Retina (tissue), 1 donor: ENCODE measurements at regions not wholly inside any gene's neighbourhood (a gene's known extent, or its start where the extent isn't known, plus 50 kb on each side); places are given as distances from the start of the nearest gene placed in this dataset.
"Not testable (repeated sequence)": the region's sequence is repeated elsewhere in the genome, so short reads cannot be mapped to it uniquely, and the experiment has no call there.

ENCODE experiments used
- DNase-seq: peaks from one replicate; pipeline ENCODE4 v3.0.0-alpha.2; 2016

DNA sequence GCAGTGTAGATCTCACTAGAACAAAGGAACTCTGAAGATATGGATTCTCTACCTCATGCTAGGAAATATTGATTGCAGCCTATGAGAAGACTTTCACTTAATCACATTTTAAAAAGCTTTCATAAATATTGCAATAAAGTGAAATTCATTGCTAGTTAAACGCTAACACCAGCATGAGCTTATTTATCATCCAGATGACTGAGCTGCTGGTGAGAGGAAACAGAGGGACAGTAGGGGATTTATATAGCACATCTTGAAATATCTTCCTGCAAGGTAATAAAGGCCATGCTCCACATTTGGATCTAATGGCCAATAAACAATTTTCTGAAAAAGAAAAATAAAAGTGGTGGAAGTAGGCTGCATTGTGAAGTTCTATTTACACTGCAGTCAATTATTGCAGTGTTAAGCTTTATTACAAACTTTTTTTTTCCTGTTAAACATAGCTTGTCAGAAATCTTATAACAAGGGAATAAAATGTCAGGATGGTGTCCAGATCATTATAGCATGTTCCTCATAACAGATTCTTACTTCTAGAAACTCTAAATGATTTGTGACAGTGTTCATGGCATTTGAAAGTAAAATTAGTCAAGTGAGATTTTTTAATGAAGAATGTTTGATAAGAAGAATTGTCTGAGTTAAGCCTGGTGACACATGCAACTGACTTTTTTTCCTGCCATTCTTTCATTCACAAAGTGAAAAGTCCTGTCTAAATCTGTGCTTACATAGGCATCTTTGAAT, 342.6 kb downstream of the DMAC1 start:
- DNase-seq = peak; percentile 17

DNA sequence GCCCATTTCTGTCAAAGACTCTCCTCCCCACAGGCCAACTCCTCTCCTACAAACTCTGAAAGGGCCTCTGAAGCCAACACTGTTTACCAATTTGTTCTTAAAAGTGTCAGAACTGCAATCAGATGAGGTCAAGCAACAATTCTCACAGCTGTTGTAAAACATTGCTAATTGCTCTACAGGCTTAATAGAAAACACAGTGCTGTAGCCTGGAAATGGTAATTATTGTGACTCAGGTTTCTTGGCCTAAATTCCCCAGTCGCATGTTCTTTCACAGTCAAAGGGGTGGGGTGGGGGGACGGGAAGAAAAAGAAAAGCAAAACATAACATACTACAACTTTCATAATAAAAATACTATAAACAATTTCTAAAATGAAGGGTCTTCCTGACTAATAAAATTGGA, 343.2 kb downstream of the DMAC1 start:
- peak; percentile 24 for DNase-seq

DNA sequence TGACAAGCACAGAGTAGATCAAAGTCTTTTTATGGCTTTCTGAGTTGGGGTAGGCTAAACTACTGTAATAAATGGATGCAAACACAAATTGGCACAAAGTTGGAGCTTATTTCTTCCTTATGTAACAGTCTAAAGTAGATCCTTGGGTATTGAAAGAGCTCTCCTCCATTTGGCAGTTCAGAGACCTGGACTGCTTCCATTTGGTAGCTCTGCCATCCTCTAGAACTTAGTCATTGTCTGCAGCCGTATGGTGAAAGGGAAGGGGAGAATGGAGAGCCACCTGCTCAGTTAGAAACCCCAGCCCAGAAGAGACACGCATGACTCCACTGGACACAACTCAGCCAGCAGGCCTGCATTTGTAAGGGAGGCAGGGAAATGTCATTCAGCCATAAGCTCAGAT, 345.0 kb downstream of the DMAC1 start:
- no peak for DNase-seq

DNA sequence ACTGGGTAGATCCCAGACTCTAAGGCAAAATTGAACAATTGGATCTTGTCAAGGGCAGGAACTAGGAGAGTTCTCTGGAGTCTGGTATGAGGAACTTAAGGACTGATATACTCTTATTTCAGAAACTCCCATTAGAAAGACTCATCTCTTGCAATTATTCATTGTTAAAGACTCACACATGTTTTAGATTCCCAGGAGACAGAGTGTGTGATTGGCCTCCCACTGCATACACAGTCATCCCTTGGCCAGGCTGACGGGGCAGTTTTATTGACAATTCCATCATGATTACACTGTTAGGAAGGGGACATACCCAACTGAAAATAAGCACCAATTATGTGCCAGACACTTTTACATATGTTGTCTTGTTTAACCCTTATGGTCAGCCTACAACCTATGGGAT, 347.2 kb downstream of the DMAC1 start:
- DNase-seq = no peak

DNA sequence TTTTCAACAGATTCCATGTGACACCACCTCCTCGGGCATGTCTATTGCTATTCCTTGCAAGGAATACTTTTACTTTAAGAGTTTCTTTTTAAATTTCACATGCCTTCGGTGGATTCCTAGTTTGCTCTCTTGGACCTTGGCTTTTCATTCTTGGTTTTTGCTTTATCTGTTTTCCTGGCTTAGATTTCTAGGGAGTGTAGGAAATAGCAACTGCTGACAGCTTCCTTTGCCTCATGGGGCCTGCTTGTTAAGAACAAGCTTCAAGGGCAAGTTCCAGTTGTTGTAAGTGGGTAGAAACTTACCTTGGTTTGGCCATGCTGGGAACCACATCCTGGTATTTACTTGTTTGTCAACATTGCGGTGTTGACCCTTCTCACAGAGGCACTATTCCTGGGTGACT, 348.5 kb downstream of the DMAC1 start:
- DNase-seq = no peak

DNA sequence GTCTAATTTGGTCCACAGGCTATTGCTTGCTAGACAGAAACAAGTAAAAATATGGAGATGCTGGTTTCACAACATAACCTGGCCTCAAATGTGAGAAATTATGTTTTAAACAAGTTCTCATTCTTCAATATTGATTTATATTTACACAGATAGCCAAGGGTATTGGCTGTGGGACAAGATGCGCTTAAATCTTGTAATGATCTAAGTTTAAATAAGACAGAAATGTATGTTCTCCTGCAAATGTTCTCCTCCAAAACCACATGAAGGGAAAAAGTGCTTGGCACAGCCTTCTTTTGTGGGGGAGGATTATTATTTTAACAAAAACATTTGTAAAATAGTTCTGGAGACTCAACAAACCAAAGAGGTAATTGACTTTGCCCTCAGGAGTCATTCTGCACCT, 356.0 kb downstream of the DMAC1 start:
- DNase-seq = no peak

DNA sequence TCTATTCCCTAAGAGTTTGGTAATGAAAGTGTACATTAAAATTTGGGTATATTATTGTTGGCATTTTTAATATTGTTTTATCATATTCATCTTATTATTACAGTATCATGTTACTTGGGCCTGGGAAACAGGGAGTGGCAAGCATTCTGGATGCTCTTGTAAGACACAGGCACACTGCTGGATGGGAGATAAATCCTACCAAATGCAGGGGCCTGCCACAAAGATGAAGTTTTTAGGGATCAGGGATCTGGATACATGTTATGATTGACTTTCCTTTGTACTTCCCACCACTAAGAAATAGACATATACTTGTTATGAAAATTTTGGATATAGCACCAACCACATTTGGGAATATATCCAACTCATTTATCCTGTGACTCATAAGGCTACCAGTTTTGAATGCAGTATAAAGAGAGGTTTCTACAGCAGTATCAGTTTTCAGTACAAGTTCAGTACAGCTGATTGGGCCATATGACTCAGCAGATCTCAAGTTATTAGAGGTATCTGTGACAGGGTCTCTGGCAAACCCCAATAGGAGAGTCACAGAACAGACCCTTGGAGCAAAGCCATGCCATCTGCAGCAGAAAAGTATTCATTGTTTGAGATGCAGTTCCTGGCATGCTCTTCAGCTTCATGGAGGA, 360.1 kb downstream of the DMAC1 start:
- no peak for DNase-seq

DNA sequence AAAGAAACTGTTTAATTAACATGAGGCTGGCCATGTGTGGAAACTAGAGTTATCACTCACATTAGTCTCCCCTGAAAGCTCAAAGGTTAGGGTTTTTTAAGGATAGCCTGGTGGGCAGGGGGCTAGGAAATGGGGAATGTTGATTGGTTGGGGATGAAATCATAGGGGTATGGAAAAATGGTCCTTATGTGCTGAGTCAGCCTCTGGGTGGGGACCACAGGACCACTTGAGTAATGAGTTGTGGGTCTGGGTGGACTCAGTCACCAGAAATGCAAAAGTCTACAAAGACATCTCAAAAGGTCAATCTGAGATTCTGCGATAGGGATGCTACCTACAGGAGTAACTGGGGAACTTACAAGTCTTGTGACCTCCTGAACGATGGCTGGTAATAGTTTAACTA, 362.8 kb downstream of the DMAC1 start:
- DNase-seq = no peak

DNA sequence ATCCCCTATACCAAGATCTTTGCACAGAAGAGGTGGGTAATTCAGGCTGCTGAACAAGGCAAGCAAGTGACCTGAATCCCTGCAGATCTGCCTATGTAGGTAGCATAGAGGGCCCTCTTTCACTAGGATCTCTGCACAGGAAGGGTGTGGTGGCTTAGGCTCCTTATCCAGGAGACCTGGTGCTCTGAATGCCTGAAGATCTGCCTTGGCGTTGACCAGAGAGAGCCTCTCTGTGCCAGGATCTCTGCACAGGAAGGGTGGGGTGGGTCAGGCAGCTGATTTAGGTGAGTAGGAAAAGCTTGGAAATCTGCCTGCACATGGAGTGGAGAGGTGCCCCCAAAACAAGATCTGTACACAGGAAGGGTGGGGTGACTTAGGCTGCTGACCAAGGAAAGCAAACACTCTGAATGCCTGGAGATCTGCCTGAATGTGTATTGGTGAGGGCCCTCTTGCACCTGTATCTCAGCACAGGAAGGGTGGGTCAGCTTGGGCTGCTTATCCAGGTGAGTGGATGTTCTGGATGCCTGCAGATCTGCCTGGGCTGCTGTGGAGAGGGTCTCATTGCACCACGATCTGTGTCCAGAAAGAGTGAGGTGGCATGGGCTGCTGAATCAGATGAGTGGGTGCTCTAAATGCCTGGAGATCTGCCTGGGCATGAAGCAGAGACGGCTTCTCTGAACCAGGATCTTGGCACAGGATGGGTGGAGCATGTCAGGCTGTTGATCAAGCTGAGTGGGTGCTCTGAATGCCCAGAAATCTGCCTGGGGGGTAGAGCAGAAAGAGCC, 365.9 kb downstream of the DMAC1 start:
- no peak for DNase-seq

DNA sequence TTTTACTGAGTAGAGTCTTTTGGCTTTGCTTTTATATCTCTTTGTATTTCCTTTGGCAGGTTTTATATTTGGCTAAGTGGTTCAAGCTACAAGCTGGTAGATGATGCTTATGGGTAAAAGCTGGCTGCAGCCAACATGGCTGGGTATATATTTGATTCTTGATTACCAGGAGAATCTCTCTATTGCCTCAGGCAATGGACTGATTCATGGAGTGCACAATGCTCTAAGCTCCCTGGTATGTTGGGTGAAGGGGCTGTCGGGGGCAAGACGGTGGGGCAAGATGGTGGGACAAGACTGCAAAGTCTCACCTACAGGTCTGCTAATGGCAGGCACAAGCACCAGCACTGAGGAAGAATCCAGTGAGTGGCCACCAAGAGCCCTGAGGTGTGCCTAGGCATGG, 366.6 kb downstream of the DMAC1 start:
- no peak for DNase-seq

DNA sequence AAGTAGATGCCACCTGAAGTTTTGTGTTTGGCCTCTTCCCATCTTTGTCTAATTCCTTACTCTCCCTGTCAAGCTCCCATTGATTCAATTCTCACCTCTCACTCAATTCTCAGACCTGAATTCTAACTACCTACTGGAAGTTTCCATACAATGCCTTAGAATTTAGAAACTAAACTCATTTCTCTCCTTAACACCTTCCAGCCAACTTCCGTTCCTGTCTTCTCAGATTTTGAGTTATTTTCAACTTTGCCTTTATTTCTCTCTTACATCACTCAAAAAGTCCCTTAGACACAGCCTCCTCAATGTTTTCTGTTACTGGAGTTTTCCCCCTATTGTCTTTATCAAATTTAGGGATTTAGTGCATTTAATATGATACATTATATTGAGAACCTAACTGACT, 382.2 kb downstream of the DMAC1 start:
- not testable (repeated sequence) for DNase-seq

DNA sequence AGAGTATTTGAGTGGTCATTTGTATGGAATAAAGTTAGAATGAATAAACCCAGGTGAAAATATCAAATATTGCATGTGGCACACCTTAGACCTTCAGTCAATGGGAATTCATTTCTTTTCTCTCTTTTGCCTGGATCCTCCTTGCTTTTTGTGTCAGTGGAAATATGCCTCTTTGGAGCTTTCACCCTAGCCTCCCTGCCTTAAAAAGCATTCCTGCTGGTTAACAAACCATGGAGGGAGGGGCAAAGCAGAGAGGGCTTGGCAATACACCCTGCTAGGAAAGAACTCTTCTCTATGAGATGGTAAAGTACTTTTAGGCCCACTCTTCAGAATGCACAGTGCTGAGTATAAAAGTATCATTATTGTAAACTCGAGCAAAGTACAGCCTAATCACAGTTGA, 383.7 kb downstream of the DMAC1 start:
- DNase-seq = no peak

DNA sequence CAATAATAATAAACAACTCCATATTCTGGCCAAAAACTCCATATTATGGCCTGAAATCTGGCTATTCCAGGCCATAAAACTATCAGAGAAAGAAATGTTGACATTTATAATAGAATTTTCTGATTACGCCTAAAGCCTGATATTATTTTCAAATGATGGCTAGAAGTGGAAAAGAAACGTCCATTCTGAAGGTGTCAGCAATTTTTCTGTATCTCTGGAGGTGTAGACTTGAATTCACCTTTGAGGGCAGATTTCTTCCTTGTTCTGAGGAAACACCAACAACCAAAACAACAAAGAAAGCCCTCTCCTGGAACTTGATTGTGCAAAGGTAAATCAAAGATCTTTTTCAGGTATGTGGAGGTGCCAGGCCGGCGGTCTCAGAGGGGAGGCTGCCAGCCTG, 390.7 kb downstream of the DMAC1 start:
- no peak for DNase-seq

DNA sequence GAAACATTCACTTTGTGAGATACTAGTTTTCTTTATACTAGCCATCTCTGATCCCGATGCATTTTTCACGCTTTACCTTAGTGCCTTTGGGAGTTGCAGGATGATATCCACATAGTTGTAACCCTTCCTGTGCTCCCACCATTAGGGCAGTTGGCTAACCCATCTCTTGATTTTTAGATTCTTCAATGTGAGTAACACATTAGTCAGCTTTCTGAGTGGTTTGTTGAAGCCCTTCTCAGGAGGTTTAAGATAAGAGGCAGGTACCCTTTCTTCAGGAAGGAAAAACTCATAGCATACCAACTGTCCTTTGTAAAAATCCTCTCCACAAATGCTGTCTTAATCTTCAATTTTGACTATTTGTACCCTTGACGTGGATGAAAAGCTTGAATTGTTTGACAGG, 392.3 kb downstream of the DMAC1 start:
- DNase-seq = no peak

DNA sequence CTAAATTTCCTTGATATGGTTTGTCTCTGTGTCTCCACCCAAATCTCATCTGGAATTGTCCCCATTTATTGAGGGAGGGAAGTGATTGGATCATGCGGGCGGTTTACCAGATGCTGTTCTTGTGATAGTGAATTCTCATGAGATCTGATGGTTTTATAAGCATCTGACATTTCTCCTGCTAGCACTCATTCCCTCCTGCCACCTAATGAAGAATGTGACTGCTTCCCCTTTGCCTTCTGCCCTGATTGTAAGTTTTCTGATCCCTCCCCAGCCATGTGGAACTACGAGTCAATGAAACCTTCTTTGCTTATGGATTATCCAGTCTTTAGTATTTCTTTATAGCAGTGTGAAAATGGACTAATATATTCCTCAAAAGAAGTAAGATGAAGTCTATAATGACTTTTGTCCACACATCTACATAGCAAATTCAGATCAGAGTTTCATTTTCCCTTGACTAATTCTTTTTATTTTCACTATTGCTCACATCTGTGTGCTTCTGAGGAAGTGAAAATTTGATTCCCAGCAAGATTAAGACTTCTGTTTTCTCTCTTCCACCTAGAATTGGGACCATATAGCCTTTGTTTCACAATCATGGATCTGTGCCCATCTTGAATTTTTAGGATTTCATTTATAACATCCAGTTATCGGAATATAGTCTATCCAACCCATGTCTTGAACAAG, 393.5 kb downstream of the DMAC1 start:
- DNase-seq = no peak

DNA sequence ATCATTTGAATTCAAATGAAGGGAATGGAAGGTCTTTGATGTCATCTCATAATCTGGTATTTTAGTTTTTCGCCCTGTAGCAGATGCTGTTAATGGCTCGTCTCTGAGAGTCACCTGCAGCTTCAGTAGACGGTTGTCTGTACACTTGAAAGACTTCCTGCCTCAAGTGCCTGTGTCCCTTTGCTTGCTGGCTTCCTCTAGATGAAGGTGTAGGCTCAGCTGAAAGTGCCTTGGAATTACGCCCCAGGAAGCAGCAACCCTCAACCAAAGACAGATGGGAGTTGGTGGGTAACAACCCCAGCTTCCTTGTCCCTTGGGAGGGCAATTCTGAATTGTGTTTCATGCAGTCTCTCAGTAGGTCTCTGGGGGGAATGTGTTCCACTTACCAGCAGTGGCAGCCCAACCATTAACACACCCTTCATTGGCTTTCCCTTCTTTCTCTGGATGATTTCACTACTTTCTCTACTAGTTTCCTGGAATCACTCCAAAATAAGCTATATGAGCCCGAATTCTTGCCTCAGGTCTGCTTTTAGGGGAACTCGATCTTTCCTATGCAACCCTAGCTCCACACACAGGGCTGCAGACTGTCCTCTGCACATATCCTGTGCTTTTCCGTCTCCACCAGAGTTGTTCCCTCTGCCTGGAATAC, 395.6 kb downstream of the DMAC1 start:
- DNase-seq = no peak

DNA sequence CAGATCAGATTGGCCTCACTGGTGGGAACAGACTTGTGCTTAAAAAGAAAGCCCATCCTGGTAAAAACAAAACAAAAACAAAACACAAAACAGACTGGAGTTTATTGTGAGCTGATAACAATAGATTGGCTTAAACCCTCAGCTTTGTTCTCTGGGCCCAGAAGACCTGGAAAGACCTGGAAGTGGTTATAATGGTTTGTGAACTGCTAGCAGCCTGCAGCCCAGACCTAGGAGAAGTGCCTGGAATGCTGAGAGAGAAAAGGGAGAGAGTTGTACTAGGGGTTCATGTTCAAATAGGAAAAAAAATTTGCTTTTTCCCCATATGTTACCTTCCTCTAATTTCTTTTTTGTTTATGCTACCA, 396.6 kb downstream of the DMAC1 start:
- DNase-seq = no peak

DNA sequence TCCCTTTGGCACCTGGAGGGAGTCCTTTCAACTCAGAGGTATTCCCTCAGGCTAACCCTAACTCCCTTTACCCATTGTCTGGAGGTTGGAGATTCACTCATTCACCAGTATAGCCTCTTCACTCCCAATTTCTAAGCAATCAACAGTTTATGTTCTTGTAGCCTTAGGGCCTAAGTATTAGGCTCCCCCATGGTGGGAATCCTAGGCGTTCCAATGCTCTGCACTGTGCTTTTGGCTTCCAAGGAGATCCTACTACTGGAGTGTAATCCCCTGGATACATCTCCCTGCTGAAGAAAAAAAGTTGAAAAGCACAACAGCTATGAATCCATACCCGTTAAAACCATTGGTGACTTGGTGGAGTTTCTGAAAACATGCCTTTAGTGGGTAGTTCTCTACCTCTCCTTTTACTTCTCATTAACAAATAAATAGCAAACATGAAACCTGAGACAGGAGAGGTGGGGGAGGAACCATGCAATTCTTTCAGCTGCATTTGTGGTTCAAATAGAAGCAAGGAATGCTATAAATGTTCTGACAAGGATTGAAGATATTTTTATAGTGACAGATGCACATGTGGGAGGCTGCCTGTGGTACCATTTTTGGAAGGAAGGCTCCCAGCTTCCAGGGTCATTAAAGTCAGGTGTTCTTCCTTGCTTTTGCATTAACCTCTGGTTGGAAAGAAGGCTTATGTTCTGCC, 397.1 kb downstream of the DMAC1 start:
- no peak for DNase-seq

DNA sequence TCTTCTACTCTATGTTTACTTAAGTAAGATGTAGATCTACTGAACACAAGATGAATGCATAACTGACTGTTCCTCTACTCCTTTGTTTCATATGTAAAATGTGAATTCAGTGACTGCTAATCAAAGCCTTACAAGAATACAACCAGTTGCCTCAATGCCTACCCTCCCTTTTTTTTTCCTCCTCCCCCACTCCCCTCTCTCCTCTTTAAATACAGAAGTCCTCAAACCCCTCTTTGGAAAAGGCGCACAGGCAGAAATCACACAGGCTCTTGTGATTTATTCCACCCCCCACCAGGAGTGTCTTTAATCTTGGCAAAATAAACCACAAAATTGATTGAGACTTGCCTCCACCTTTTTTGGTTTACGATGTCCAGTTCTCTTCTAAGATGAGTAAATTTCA, 398.5 kb downstream of the DMAC1 start:
- no peak for DNase-seq

DNA sequence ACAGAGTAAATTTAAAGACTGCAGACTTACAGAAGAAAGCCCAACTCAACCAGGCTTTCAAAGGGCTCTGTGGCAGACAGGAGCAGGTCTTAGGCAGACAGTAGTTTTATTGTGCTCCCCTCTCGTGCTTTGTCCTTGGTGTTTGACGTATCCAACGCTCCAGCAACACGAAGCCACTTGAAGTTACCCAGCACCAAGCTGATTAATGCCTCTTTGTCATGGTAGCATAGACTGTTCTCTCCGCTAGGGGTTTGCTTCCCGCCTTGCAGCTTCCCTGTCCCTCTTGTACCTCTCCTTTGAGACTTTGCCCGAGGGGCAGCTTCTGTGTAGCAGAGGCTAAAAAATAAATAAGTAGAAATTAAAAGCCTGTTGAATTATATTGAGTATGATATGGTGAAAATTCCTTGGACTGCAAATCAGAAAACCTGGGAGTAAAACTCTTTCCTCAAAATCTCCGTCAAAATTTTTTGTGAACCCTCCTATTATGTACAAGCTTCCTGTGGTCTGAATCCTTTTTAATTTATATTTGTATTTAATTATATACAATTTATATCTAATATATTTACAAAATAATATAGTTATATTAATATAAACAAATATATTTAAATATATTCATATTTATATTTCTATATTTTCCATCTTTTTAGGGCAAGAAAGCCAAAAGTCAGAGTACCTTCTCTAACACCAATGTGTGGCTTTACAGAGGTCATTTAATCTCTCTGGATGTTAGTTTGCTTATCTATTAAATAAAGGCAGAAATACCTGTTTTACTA, 405.4 kb downstream of the DMAC1 start:
- no peak for DNase-seq

DNA sequence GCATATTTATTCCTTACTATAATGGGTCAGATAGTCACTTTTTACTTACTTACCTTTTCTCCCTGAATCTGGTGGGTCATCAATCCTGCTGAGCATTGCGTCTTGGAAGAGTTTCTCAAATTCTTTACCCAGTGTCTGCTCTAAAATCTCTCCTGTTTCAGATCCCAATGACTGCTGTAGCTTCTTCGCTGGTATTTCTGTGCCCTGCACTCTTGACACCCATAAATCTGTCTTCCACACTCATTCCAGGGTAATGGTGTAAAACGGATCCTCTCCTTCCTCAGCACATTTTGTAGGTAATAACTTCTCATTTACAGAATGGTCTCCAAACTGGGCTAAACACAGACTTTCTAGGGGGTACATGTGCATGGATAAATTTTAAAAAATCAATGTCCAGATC, 407.4 kb downstream of the DMAC1 start:
- no peak for DNase-seq

DNA sequence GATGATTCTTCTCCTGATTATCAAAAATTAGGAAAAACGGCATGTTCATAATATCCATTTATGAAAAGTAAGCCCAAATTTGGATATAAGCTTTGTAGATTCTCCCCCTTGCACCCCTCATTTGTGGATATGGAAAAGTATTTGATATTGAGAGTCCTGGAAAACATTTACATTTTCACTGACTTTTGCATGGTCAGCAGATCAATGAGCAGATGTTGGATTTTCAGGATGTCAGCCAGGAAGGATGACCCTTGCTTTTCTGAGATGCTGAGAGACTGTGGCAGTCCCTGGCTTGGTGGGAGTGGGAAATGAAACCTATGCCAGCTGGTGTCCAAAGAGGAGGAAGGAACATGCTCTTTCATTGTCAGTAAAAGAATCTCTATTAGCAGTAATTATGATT, 410.8 kb downstream of the DMAC1 start:
- DNase-seq = no peak
